ENCODE measurements at regions not wholly inside any gene's neighbourhood (a gene's known extent, or its start where the extent isn't known, plus 50 kb on each side); places are given as distances from the start of the nearest gene placed in this dataset.

GRCh38 chr14:56731187-56731586 lies 79.1 kb downstream of the OTX2 start:
- TF ChIP-seq, protein P1, sequence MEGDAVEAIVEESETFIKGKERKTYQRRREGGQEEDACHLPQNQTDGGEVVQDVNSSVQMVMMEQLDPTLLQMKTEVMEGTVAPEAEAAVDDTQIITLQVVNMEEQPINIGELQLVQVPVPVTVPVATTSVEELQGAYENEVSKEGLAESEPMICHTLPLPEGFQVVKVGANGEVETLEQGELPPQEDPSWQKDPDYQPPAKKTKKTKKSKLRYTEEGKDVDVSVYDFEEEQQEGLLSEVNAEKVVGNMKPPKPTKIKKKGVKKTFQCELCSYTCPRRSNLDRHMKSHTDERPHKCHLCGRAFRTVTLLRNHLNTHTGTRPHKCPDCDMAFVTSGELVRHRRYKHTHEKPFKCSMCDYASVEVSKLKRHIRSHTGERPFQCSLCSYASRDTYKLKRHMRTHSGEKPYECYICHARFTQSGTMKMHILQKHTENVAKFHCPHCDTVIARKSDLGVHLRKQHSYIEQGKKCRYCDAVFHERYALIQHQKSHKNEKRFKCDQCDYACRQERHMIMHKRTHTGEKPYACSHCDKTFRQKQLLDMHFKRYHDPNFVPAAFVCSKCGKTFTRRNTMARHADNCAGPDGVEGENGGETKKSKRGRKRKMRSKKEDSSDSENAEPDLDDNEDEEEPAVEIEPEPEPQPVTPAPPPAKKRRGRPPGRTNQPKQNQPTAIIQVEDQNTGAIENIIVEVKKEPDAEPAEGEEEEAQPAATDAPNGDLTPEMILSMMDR (IDR thresholded peaks at IDR 0.05), result no peak
- TF ChIP-seq POLR2A (IDR thresholded peaks at IDR 0.05), result no peak

All from right lobe of liver (tissue), 4 donors.